HEK293 (cell line): ENCODE measurements at regions not wholly inside any gene's neighbourhood (a gene's known extent, or its start where the extent isn't known, plus 50 kb on each side); places are given as distances from the start of the nearest gene placed in this dataset.
A peak's percentile ranks its signal among the peaks of the same experiment; 100 is the strongest.

Source experiments
- CTCF ChIA-PET: fragments of 350-600 bp; formaldehyde crosslinking; extraction: SDS; loops from one replicate; lab custom pipeline; 2021; ENCODE audit warnings: antibody characterized with exemption; lab: Yijun Ruan, JAX
- POLR2A ChIA-PET: fragments of 300-600 bp; formaldehyde crosslinking; extraction: SDS; loops from one replicate; lab custom pipeline; 2020; ENCODE audit warnings: antibody characterized with exemption, inconsistent platforms; lab: Yijun Ruan, JAX
- H3K27ac ChIP-seq: fragments of 200-500 bp; sonication (Bioruptor generic); 2 replicates; pipeline ENCODE4 v1.5.1; 2014; ENCODE audit warnings: low read depth, low read length, control low read depth, inconsistent platforms; ENCODE audit errors: extremely low read depth
- H3K36me3 ChIP-seq, 2 experiments: fragments of 200-500 bp in 1 of 2; sonication (Bioruptor generic) in 1 of 2; 1 replicate in 1 of 2; 2 replicates in 1 of 2; pipeline ENCODE4 v1.5.1; 2014 to 2017; ENCODE audit warnings: inconsistent platforms in 2 of 2, low read length in 2 of 2; ENCODE audit not compliant: control insufficient read depth in 2 of 2, insufficient read depth in 1 of 2
- H3K4me1 ChIP-seq: fragments of 200-500 bp; sonication (Bioruptor generic); 2 replicates; pipeline ENCODE4 v1.5.1; 2014; ENCODE audit warnings: mild to moderate bottlenecking, low read length, inconsistent platforms; ENCODE audit not compliant: control insufficient read depth, insufficient read depth
- H3K4me3 ChIP-seq: 2 replicates; pipeline ENCODE4 v1.5.1; 2011; ENCODE audit warnings: low read depth, mild to moderate bottlenecking, control low read depth, low read length, moderate library complexity
- H3K9me3 ChIP-seq: fragments of 200-500 bp; sonication (Bioruptor generic); 2 replicates; pipeline ENCODE4 v1.5.1; 2014; ENCODE audit warnings: low read depth, low read length, inconsistent platforms; ENCODE audit not compliant: control insufficient read depth, insufficient read depth
- BCL11A ChIP-seq: fragments of 450-650 bp; formaldehyde crosslinking; IDR thresholded peaks from 2 replicates; pipeline ENCODE4 v1.5.1; 2016; ENCODE audit warnings: low read depth, missing biosample characterization, missing genetic modification characterization
- FEZF1 ChIP-seq: fragments of 450-650 bp; formaldehyde crosslinking; IDR thresholded peaks from 2 replicates; pipeline ENCODE4 v1.5.1; 2016; ENCODE audit warnings: missing biosample characterization, missing genetic modification characterization
- SP7 ChIP-seq: fragments of 450-650 bp; formaldehyde crosslinking; IDR thresholded peaks from 2 replicates; pipeline ENCODE4 v1.5.1; 2016; ENCODE audit warnings: missing biosample characterization, missing genetic modification characterization
- ZBTB26 ChIP-seq: fragments of 450-650 bp; formaldehyde crosslinking; optimal IDR thresholded peaks from 2 replicates; pipeline ENCODE3; 2016; ENCODE audit warnings: missing biosample characterization, mild to moderate bottlenecking, missing genetic modification characterization
- ZEB2 ChIP-seq: fragments of 450-650 bp; formaldehyde crosslinking; IDR thresholded peaks from 2 replicates; pipeline ENCODE4 v1.5.1; 2016; ENCODE audit warnings: missing biosample characterization, missing genetic modification characterization
- ZNF19 ChIP-seq: fragments of 450-650 bp; formaldehyde crosslinking; IDR thresholded peaks from 2 replicates; pipeline ENCODE4; 2016; ENCODE audit warnings: missing biosample characterization, missing genetic modification characterization, low read depth
- ZNF202 ChIP-seq: fragments of 450-650 bp; formaldehyde crosslinking; IDR thresholded peaks from 2 replicates; pipeline ENCODE4 v1.5.1; 2016; ENCODE audit warnings: missing biosample characterization, missing genetic modification characterization, borderline replicate concordance
- ZNF335 ChIP-seq: fragments of 450-650 bp; formaldehyde crosslinking; conservative IDR thresholded peaks from 2 replicates; pipeline ENCODE4 v1.5.1; 2016; ENCODE audit warnings: missing biosample characterization, missing genetic modification characterization
- ZNF350 ChIP-seq: fragments of 450-650 bp; formaldehyde crosslinking; IDR thresholded peaks from 2 replicates; pipeline ENCODE4 v1.5.0; 2017; ENCODE audit warnings: missing biosample characterization, mild to moderate bottlenecking, missing genetic modification characterization
- ZNF398 ChIP-seq: fragments of 450-650 bp; formaldehyde crosslinking; IDR thresholded peaks from 2 replicates; pipeline ENCODE4 v1.5.1; 2017; ENCODE audit warnings: missing biosample characterization, missing genetic modification characterization
- ZNF654 ChIP-seq: fragments of 450-650 bp; formaldehyde crosslinking; IDR thresholded peaks from 2 replicates; pipeline ENCODE4 v1.5.1; 2016; ENCODE audit warnings: low read depth, missing biosample characterization, missing genetic modification characterization
- ZNF768 ChIP-seq: fragments of 450-650 bp; formaldehyde crosslinking; IDR thresholded peaks from 2 replicates; pipeline ENCODE4 v1.5.1; 2018; ENCODE audit warnings: missing biosample characterization, mild to moderate bottlenecking, missing genetic modification characterization
- ZNF776 ChIP-seq: fragments of 450-650 bp; formaldehyde crosslinking; IDR thresholded peaks from 2 replicates; pipeline ENCODE4 v1.5.0; 2017; ENCODE audit warnings: missing biosample characterization, missing genetic modification characterization, borderline replicate concordance
- ZNF837 ChIP-seq: fragments of 450-650 bp; formaldehyde crosslinking; IDR thresholded peaks from 2 replicates; pipeline ENCODE4 v1.5.1; 2016; ENCODE audit warnings: missing biosample characterization, missing genetic modification characterization
- ZNF843 ChIP-seq: fragments of 450-650 bp; formaldehyde crosslinking; IDR thresholded peaks from 2 replicates; pipeline ENCODE4 v1.5.1; 2016; ENCODE audit warnings: missing biosample characterization, missing genetic modification characterization
- ZSCAN23 ChIP-seq: fragments of 450-650 bp; formaldehyde crosslinking; IDR thresholded peaks from 2 replicates; pipeline ENCODE4 v1.5.1; 2016; ENCODE audit warnings: missing biosample characterization, missing genetic modification characterization
- TF ChIP-seq, protein P1 (sequence below): IDR thresholded peaks from 2 replicates; pipeline ENCODE4 v1.6.1; 2011; ENCODE audit warnings: mild to moderate bottlenecking, low read depth, low read length, borderline replicate concordance

DNA sequence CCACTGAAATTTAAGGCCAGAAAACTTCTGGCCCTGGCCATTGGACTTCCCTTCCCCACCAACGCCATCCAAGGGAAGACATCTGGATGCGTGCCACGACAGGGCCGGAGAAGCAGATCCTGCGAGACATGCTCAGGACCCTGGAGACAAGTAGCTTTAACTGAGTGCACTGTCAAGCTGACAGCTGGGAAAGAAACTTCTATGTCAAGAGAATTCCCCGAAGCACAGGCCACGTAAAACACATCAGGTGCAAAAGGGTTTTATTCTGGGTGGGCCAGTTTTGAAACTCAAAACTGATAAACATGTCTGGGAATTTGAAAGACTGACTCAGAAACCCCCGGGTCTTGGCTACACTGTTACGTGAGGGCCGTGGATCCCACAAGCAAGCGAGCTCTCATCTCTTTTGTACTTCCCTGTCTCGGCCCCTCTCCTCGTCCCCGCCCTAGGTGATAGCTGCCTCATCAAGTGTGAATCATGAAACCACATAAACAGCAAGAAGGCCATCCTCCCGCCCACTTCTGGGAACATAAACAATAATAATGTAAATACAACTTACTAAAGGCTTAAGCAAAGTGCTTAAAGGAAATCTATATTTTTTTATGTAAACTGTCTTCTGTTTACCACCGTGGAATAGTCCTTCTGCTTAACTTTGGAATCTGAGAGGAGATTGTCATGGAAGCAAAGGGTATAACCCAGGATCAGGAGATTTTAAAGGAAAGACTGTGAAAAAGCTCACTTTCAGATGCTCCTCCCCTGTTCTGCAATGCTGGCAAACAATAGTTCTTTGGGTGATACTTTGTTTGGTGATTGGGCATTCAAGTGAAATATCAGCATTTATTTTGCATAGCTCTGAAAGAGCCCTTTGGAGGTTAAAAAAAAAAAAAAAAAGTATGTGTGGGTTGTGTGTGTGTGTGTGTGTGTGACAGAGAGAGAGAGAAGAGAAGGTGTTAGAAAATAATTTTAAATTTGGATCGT lies 406.0 kb upstream of the MAF start:
- Histone ChIP-seq H3K4me3 (no peak overlapping the region), H3K36me3 (no peaks in the 10 kb centered on the region), H3K27ac (no peak overlapping the region)
- CTCF ChIA-PET = interaction anchor here (0.5 to 2.9 kb wide), 4 partner anchors 9 to 69 kb away, joined by 3 to 12 read pairs (median 4); no protein-coding TSS in a partner anchor
- POLR2A ChIA-PET = interaction anchor here (0.7 kb wide), 1 partner anchor 334 kb away, joined by 4 read pairs; no protein-coding TSS in a partner anchor
- 0 out of 2 replicates have a peak, but pooled peaks have one; percentile 15 for TF ChIP-seq ZNF335 (tag by site-specific recombination)
- no peak for TF ChIP-seq ZNF202
- TF ChIP-seq, protein P1, sequence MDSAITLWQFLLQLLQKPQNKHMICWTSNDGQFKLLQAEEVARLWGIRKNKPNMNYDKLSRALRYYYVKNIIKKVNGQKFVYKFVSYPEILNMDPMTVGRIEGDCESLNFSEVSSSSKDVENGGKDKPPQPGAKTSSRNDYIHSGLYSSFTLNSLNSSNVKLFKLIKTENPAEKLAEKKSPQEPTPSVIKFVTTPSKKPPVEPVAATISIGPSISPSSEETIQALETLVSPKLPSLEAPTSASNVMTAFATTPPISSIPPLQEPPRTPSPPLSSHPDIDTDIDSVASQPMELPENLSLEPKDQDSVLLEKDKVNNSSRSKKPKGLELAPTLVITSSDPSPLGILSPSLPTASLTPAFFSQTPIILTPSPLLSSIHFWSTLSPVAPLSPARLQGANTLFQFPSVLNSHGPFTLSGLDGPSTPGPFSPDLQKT = no peak
- no peak for TF ChIP-seq ZBTB26 (tag by site-specific recombination)
- peak; percentile 59 for TF ChIP-seq SP7 (tag by site-specific recombination)
- no peak for TF ChIP-seq BCL11A (tag by site-specific recombination)
- no peak for TF ChIP-seq ZNF768 (tag by site-specific recombination)
- TF ChIP-seq, all 188 proteins: peak for 2
- no peaks in the 10 kb centered on the region for H3K9me3 ChIP-seq
- H3K4me1 ChIP-seq = peaks cover 7% of the 10 kb centered on the region; the same call in 1 of the 2 replicates

DNA sequence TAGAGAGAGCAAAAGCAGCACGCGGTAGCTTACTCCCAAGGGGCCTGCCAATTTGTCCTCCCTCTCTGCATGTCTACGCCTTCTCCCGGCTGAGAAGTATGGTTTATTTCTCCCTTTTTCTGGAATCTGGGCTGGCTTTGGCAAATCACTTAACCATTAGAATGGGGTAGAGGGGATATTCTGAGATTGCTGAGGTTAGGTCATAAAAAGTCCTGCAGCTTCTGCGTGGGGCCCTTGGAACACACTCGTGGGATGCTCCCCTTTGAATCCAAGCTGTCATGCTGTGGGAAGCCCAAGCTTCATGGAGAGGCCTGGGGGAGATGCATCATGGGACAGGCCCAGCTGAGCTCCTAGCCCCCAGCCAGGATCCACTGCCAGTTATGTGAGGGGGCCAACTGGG lies 403.6 kb upstream of the MAF start:
- Histone ChIP-seq H3K36me3 (no peaks in the 10 kb centered on the region), H3K9me3 (no peaks in the 10 kb centered on the region), H3K27ac (no peak overlapping the region), H3K4me3 (no peak overlapping the region), H3K4me1 (peaks cover 7% of the 10 kb centered on the region; the same call in 1 of the 2 replicates)
- TF ChIP-seq ZSCAN23 (tag by site-specific recombination) (no peak), ZNF350 (tag by site-specific recombination) (peak; percentile 92), ZNF398 (tag by site-specific recombination) (no peak)
- ChIA-PET POLR2A (no interaction called here), CTCF (no interaction called here)

GRCh38 chr16:80002261-80002660 lies 401.7 kb upstream of the MAF start:
- H3K36me3 ChIP-seq = no peaks in the 10 kb centered on the region
- ChIA-PET CTCF (interaction anchor here (0.6 to 1.0 kb wide), 2 partner anchors 81 to 401 kb away, joined by 3 read pairs; no protein-coding TSS in a partner anchor), POLR2A (no interaction called here)
- H3K27ac ChIP-seq = no peak overlapping the region
- H3K4me1 ChIP-seq = peaks cover 7% of the 10 kb centered on the region; the same call in 1 of the 2 replicates
- H3K9me3 ChIP-seq = no peaks in the 10 kb centered on the region
- TF ChIP-seq ZNF19 (tag by site-specific recombination) (no peak), ZNF654 (tag by site-specific recombination) (no peak), ZEB2 (tag by site-specific recombination) (no peak), ZNF776 (tag by site-specific recombination) (no peak), ZNF768 (tag by site-specific recombination) (no peak), FEZF1 (no peak), ZNF843 (tag by site-specific recombination) (no peak), ZNF837 (tag by site-specific recombination) (no peak)
- H3K4me3 ChIP-seq = no peak overlapping the region
